ENCODE measurements at regions not wholly inside any gene's neighbourhood (a gene's known extent, or its start where the extent isn't known, plus 50 kb on each side); places are given as distances from the start of the nearest gene placed in this dataset.
"Not testable (repeated sequence)": the region's sequence is repeated elsewhere in the genome, so short reads cannot be mapped to it uniquely, and the experiment has no call there.

DNA sequence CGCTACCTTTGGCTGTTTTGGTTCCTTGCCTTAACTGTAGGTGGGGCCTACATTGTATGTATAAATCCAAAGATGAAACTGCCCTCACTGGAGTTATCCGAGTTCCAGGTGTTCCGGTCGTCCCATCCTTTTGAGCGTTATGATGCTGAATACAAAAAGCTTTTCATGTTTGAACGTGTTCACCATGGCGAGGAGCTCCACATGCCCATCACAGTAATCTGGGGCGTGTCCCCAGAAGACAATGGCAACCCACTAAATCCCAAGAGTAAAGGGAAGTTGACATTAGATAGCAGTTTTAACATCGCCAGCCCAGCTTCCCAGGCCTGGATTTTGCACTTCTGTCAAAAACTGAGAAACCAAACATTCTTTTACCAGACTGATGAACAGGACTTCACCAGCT lies 139.5 kb downstream of the TLR5 start:
- DNase-seq: no peak

DNA sequence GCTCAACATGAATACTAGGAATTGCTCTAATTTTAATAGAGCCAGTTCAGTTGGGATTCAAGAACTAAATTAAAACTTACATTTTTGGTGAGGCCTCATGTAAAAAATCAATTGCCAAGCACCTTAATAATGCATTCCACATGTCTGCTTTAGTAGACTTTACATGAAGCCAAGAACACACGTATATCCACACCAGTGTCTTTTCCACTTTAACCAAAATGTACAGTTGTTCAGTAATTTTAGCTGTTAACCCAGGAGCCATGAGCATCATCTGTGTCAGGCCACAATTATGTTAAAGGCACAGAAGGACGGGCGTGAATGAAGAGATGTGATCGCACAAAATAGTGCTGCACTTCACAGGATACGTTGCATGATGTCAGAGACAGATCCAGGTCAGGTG lies 136.7 kb downstream of the TLR5 start:
- no peak for DNase-seq

DNA sequence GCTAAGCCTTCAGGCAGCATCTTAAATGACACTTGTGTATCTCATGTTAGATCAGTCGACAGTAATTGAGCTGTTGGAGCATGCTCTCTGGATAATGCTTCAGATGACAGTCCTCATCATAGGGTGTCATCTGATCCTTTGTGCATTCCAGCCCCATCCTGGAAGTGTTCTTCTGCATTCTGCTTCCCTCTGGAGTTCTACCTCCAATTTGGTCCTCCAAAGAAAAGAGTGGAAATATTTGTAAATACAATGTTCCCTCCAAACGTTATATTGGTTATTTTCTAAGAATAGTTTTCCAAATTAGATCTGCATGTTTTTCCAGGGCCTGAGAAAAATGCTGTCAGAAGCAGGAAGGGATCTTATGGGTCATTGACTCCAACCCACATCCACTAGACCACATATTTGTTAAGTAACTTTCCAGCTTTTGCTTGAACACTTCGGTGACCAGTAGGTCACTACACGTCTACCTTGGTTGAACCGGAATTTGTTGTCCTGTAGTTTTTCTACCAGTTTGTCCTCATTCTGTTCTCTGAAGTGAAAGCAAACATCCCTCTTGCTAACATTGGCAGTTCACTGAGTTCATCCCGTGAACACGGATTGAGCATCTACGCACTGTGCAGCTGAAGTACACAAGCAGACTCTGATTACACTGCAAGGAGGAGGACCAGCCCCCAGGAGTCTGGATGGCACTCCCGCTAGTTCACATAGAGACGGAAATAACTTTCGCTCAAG lies 136.0 kb downstream of the TLR5 start:
- DNase-seq: no peak

DNA sequence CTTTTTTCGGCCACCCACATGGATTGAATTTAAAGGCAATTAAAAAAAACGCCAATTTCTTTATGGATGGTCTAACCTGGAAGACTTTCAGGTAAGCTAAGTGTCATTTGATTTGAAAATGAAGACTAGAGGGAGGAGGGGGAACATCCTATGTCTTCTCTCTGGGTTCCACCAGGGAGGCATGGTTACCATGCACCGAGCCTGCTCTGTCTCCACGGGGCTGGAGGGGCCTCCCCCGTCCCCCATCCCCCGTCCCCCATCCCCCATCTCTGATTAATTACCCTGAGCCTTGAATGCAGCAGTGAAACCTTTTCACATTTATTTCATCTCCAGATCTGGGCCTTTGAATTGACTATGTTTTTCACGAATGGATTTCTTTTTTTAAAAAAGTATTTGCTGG lies 135.1 kb downstream of the TLR5 start:
- DNase-seq: no peak

DNA sequence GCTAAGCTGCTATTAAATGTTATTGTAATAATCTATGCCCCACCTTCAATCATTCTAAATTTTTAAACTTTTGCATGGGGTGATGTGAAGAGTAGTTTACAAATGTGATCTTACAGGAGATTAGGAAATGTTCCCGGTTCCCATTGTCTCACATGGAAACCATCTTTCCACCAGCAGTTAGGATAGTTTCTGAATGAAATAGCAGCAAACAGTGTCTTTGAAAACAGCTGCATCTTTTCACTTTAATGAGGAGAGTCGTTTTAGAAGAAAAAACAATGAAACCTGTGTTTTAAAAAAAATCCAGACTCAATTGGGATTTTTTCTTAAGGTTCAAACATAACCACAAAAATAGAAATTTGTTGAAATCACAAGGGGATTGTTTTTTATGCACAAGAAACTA lies 134.2 kb downstream of the TLR5 start:
- DNase-seq: no peak

DNA sequence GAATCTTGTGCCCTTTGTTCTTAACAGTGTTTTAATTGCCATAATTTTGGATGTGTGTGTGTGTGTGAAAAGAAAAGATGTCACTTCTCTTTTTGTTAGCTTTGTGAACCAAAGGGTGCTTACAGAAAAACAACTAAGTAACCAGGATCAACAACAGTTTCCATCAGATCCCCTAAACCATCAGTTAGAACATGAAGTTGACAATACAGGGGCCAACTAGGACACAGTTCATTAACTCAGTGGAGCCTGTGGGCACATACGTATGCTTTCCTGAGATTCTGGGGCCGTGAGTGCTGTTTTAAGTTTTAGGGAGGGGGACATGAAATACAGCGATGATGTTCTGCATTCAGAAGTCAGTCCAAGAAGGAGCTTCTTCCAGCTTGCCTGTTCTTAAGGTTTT lies 133.6 kb downstream of the TLR5 start:
- no peak for DNase-seq

DNA sequence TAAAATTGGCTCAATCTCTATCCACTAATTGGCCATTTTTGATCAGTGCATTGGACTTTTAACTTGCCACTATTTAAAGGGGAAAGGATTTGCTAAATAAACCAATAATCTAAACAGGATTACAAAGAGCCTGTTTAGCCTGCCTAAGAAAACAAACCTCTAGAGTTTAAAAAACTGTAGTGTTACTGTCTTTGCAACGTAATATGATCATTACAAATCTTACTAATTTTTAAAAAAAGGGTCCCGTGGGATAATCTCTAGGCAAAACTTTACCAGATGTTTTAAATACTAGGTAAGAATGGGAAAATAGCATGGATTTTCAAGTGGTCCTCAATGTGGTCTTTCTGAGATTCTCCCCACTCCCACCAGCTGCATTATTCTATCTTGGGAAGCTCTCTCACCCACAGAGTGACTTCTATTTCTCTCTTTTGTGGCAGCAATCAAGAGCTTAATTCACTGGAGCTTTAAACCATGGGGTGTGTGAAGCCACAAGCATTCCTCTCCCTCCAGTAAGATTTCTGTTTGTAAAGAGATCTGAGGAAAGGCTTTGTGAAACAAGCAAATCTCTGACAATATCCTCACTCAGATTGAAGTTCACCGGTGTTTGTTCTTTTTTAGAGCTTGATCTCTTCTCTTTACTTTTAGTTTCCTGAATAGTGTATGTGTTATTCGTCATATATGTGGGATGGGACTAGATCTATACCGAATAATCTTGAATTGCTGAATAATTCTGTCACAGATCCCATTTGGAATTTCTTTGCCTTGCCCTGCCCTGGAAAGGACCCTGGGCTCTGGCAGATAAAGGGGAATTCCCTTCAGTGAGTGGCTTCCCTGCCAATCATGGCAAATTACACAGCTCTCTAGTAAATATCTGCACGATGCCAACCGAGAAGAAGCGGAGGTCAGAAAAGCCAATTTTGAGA lies 132.2 kb downstream of the TLR5 start:
- DNase-seq: no peak

DNA sequence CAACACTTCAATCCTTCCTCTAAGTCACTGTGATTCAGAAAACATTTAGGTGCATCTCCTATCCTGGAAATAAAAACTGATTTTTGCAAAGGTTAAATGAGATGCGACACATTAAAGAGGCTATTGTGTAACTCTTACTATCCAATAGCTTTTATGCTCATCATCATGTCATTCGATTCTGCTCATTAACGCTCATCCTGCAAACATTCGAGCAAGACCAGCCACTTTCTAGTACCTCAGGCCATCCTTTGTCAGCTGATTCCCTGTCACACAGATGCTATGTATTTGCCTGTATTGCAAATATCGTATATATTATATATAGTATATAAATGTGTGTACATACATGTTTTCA lies 131.6 kb downstream of the TLR5 start:
- DNase-seq: no peak

DNA sequence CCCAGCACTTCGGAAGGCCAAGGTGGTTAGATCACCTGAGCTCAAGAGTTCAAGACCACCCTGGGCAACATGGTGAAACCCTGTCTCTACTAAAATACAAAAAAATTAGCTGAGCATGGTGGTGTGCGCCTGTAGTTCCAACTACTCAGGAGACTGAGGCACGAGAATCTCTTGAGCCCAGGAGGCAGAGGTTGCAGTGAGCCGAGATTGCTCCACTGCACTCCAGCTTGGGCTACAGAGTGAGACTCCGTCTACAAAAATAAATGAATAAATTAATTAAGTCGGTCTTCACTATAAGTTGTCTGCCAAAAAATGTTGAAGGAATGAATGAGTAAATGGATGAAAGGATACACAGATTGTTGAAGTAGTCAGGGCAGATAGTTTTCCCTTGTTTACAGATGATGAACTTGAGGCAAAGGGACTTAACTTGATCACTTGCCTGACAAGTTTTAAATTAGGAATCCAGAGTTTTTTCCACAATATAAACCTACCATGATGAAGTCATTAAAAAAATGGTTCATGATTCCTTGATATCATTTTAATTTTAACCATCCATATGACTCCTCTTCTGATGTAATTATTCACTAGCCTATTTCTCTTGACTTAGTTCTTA lies 130.8 kb downstream of the TLR5 start:
- no peak for DNase-seq

DNA sequence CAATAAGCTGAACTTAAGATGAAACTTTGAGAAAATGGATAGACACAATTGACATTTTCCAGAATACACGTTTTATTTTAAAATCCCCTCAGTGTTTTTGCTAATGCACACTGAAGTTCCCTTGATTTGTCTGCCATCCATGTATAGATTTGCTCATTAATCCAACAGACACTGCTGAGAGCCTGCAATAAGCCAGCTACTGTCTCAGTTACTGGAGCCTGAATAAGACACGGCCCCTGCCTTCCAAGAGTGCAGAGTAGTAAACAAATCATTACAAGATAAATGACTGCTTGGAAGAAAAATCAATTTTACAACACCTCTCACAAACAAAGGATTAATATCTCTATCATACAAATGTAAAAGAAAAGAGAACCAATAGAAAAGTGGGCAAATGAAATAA lies 130.1 kb downstream of the TLR5 start:
- no peak for DNase-seq

DNA sequence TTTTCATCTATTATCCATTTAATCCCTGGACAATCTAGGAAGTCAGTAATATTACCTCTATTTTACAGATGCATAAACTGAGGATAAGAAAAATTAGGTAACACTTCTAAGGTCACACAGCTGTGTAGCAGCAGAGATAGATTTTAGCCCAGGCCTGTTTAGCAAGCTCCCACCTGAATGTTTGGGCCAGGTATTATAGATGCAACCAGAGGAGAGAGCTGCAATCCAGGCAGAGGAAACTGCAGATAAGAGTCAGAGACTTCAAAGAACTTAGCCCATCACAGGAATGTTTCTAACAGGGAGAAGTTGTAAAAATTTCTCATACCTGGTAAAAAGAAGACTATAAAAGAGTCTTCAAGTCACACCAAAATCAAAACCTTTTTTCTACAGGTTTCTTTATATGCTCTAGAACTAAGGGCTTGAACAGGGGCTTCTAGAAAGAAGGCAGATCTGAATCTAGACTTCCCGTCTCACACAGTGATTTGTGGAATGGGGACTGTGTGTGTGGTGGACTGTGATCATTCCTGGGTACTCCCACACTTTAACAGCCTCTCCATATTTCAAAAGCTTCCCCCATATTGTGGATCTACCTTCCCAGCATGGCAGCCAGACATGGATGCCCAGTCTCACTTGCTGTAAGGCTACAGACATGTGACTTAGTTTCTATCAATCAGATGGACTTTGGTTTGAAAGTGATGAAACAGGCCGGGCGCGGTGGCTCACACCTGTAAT lies 128.7 kb downstream of the TLR5 start:
- DNase-seq: no peak

DNA sequence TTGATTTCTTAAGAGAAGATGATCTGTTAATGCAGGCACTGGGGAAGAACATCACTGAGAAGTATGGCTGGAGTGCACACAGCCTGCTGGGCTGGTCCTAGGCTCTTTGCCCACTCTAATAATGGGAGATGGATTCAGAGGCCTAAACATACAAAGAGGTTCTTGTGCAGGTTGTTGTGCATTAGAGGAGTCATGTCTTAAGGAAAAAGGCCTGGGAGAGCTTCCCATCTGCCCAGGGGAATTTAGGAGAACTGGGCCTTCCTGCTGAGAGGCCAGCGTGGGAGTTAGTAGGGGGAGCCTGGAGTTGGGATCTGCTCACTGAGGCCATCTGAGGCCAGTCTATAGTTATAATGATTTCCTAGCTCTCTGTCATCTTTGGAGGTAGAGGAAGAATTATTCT lies 126.7 kb downstream of the TLR5 start:
- DNase-seq: no peak

DNA sequence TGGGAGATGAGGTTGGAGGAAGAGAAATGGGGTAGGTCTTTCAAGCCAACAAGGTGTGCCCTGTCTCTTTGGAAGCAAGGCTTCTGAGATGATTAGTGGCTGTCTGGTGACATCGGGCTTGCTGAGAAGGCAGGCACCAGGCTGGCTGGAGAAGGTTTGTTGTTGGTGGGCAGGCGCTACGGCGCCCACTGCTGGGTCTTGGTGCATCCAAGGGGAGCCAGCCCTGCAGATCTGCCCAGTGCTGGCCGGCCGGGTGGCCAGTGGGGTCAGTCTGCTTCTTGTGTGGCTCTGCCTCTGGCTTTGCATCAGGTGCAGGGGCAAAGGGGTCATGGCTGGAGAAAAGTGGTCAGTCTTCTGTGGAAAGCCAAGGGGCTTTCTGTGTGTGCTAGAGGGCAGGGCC lies 126.2 kb downstream of the TLR5 start:
- no peak for DNase-seq

DNA sequence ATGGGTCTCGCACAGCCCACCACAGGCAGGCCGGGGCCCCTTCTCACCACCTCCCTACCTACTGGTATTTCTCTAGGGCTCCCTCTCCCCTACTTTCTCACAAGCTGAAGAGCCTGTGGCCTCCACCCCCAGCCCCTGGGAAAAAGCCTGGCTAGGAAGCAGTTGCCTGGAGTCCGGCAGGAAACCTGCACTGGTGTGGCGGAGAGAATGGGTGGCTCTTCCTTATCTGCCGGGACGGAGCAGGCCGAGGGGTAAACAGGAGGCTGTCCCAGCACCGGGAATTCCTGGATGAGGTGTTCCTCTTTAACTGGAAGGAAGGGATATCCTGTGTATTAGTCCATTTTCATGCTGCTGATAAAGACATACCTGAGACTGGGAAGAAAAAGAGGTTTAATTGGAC lies 125.8 kb downstream of the TLR5 start:
- DNase-seq: no peak

DNA sequence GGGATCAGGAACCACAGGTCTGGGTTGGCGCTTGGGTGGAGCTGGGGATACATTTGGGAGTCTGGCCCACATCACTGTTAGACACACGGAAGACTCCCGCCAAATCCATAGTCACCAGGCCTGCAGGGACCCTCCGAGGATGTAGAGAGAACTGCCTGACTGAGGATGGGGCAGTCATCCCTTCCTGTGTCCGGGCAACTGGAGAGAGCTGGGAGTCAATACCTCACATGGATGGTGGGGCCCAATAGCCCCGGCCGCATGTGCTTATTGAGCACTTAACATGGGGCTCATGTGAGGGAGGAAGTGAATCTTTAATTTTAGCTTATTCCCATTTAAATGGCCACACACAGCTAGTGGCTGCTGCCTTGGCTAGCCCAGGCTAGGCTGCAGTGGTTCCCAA lies 124.5 kb downstream of the TLR5 start:
- no peak for DNase-seq

DNA sequence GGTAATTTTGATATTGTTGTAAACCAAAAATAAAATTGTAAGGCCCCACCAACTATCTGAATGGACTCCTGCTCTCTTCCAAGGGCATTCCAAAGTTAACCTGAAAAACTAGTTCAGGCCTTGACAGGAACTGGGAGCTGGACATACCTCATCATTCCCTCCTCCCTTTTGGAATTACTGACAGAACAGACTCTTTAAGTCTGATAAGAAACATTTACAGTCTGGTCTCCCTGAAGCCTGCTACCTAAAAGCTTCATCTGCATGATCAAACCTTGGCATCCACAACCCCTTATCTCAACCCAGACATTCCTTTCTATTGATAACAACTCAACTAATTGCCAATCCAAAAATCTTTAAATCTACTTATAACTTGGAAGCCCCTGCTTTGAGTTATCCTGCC lies 123.8 kb downstream of the TLR5 start:
- no peak for DNase-seq

DNA sequence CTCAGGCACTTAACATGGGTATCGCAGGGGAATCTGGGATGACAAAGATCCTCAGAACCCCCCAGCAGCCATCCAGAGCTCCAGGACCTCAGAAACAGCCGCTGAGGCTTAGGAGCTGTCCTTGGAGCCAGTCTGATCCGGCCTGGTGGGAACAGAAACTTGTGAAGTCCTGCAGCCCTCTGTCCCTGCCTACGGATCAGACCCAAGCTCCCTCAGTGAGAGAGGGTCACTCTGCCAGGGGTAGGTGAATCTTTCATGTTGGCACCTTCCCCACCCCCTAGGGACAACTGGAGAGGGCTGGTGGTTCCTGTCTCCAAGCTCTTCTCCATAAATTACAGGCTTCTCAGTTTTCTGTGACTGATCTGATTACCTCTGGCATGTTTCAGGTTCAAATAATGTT lies 122.3 kb downstream of the TLR5 start:
- no peak for DNase-seq

DNA sequence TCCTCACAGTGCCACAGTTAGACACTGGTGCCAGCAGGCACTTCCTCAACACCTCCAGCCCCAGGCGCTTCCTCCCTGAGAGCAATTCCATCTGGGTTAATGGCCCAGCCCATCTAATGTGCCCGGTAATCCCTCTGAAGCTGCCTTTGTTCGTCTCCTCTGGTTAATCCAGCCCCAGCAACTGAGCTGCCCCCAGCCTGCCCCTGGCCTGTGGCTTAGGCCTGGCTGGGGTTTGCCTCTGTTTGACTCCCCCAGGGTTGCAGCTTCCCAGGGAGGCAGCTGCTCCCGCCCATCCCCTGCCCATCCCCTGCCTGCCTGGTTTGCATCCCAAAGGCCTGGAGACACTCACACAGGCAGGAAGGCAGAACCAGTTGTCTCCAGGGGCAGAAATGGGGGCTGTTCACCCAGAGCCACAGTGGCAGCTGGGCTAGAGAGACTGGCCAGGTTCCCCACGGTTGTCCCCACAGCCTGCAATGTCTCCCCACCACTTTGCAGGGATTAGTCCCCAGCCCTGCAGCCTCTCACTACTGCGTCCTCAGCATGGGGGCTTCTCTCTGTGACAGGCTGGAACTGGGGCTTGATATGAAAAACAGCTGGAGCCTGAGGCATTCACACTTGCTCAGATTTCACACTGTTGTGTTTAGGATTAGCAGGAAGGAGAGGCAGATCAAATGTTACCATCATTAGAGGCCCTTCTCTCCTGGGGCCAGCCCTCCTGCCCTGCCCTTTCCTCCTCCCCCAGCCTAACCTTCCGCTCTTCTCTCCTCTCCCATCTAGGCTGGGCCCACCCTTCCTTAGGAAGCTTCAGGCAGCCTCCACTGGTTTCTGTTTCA lies 120.2 kb downstream of the TLR5 start:
- DNase-seq: no peak

DNA sequence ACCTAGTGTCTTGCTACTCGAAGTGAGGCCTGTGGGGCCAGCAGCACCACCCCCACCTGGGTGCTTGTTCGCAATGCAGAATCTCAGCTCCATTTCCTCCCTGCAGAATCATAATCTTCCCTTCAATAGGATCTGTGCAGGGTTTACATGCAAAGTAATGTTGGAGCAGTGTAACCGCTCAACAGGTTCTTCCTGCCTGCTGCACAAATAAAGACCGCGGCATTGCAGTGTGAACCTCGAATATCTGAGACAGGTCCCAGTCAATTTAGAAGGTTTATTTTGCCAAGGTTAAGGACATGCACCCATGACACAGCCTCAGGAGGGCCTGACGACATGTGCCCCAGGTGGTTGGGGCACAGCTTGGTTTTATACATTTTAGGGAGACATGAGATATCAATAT lies 119.2 kb downstream of the TLR5 start:
- no peak for DNase-seq

DNA sequence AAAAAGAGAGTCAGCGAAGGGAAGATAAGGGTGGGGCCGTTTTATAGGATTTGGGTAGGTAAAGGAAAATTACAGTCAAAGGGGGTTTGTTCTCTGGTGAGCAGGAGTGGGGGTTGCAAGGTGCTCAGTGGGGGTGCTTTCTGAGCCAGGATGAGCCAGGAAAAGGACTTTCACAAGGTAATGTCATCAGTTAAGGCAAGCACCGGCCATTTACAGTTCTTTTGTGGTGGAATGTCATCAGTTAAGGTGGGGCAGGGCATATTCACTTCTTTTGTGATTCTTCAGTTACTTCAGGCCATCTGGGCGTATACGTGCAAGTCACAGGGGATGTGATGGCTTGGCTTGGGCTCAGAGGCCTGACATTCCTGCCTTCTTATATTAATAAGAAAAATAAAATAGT lies 118.6 kb downstream of the TLR5 start:
- DNase-seq: not testable (repeated sequence)

DNA sequence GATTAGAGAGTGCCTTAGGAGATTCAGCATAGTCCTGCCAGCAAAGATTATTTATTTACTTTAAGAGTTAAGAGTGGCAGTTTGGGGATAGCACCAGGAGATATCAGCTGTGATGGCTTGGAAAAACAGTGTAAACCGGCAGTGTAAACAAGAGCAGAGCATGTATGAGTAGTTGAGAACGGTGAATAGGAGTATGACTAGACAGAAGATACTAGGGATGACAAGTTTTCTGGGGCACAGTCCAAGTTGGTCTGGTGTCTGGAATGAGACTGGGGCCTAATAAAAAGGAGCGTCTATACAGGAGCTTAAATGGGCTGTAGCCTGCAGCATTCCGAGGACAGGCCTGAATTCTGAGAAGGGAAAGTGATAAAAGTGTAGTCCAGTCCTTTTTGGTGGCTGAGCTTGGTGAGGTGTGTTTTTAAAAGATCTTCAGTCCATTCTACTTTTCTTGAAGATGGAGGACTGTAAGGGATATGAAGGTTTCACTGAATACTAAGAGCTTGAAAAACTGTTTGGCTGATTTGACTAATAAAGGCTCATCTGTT lies 117.8 kb downstream of the TLR5 start:
- not testable (repeated sequence) for DNase-seq

DNA sequence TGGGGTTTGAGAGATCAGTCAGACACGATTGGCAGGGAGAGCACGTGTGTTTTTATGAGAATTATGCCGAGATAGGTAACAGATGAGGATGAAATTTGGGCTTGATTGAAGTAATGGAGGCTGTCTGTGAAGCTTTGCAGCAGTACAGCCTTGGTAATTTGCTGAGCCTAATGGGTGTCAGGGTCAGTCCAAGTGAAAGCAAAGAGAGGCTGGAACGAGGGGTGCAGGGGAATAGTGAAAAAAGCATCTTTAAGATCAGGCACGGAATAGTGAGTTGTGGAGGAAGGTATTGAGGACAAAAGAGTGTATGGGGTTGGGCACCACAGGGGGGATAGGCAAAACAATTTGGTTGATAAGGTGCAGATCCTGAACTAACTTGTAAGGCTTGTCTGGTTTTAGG lies 116.4 kb downstream of the TLR5 start:
- not testable (repeated sequence) for DNase-seq

All from bone marrow (tissue), 2 donors.